GM12865 (cell line): ENCODE measurements at regions not wholly inside any gene's neighbourhood (a gene's known extent, or its start where the extent isn't known, plus 50 kb on each side); places are given as distances from the start of the nearest gene placed in this dataset.

Source experiments
- DNase-seq: peaks from one replicate; pipeline ENCODE4 v3.0.0; 2010; ENCODE audit warnings: low read depth
- H3K4me3 ChIP-seq: 2 replicates; pipeline ENCODE4 v1.5.1; 2011; ENCODE audit warnings: mild to moderate bottlenecking, low read depth, low read length, control low read depth
- TF ChIP-seq, protein P1 (sequence below): IDR thresholded peaks from 2 replicates; pipeline ENCODE4 v1.5.1; 2011; ENCODE audit warnings: low read length, control low read depth, low read depth, inconsistent platforms; ENCODE audit not compliant: insufficient read depth; ENCODE audit errors: missing control alignments

DNA sequence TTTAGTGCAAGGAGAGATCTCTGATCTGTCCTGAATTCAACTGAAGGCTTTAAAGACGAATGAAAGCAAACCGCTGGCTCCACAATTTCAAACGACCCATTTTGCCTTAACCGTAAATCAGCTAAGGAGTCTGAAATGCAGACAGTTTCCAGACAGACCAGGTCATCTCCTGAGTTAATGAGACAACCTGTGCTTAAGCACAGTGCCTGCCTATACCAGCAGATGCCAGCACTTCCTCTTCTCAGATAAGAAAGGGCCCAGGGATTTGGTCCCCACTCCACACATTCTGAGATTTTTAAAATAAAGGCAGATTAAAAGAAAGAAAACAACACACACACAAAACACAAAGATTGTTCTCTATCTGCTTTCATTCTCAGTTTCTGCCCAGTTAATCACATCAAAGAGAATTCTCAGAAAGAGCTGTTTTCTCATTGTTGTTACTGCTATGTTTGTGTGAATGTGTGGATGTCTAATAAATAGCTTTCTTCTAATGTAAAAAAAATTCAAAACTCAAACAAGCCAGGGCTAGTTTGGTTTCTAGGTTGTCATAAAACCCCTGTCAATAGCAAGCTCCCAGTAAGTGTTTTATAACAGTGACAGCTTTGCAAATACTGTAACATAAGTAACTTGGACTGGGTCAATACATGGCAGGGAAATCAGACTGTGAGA, 157.7 kb upstream of the SLC24A2 start:
- peak; percentile 55 for DNase-seq
- no peak overlapping the region for H3K4me3 ChIP-seq
- TF ChIP-seq, protein P1, sequence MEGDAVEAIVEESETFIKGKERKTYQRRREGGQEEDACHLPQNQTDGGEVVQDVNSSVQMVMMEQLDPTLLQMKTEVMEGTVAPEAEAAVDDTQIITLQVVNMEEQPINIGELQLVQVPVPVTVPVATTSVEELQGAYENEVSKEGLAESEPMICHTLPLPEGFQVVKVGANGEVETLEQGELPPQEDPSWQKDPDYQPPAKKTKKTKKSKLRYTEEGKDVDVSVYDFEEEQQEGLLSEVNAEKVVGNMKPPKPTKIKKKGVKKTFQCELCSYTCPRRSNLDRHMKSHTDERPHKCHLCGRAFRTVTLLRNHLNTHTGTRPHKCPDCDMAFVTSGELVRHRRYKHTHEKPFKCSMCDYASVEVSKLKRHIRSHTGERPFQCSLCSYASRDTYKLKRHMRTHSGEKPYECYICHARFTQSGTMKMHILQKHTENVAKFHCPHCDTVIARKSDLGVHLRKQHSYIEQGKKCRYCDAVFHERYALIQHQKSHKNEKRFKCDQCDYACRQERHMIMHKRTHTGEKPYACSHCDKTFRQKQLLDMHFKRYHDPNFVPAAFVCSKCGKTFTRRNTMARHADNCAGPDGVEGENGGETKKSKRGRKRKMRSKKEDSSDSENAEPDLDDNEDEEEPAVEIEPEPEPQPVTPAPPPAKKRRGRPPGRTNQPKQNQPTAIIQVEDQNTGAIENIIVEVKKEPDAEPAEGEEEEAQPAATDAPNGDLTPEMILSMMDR, result peak; percentile 50

DNA sequence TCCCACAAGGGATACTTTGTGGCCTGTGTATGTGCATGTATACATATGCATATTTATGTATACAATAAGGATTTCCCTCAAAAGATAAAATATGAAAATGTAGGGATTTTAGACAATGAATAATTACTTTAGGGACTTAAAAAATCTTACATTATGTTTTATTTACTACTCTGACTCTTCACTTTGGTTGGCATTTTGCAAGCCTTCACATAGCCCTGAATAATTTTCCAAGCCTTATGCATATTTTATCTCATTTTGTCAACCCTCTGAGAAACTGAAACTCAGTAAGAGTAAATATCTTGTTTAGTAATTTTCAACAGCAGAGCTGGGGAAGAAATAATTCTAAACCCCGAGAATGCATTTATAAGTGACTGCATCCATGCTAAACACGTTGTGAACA, 153.0 kb upstream of the SLC24A2 start:
- no peak overlapping the region for H3K4me3 ChIP-seq
- no peak for DNase-seq
- TF ChIP-seq, protein P1, result no peak

DNA sequence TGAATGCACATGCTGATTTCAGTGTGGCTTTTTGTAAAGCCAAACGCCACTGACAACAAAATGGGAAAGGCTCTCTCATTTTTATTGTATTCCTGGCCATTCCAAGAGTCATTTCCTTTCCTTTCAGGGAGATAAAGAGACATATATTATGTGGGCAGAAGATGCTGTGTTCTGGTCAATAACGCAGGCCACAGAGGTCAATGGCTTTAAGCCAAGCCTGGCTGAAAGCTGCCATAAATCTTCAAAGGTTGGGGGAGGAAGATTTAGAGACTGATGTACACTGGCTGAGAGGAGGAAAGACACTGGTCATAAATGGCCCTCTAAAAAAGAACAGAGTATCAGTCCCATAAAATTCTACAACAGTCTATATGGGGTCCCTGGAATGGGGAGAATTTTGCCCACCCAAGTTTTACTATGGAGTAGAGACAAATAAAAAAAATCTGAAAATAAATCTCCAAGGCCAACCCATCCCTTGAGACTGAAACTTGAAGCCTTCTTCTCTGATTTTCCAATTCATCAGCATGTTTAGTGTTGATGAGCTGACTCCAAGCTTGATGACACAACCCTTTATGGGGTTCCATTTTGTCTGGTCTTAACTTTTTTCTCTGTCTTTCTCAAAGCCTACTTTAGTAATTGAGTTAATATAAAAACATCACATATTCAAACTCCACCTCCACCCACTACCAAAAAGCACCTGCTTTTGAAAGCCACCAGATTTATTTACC, 152.1 kb upstream of the SLC24A2 start:
- DNase-seq, result no peak
- TF ChIP-seq, protein P1, result no peak

DNA sequence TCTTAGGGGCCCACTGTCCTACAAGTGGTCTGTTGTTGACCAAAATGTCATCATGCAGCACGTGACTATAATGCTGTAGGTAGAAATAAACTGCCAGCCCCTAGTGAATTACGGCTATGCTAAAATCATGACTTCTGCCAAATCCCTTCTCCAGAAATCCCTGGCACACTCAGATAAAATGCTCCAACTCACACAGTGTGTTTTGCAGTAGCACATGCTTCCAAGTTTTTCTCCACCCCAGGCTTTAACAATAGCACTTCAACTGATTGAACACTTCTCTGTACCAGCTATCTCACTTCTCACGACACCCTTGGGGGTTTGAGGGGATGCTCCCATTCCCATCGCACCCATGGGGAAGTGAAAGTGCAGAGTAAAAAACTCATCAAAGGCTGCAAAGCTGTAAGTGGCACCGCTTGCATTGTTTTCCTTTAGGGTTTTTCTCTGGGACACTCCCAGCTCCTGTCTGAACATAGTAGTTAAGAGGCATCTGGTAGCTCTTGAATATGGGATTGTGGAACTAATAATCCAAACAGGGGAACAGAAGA, 151.0 kb upstream of the SLC24A2 start:
- TF ChIP-seq, protein P1, result no peak
- no peak for DNase-seq

More for the DNA sequence above, 152.1 kb upstream of the SLC24A2 start:
- no peak overlapping the region for H3K4me3 ChIP-seq

DNA sequence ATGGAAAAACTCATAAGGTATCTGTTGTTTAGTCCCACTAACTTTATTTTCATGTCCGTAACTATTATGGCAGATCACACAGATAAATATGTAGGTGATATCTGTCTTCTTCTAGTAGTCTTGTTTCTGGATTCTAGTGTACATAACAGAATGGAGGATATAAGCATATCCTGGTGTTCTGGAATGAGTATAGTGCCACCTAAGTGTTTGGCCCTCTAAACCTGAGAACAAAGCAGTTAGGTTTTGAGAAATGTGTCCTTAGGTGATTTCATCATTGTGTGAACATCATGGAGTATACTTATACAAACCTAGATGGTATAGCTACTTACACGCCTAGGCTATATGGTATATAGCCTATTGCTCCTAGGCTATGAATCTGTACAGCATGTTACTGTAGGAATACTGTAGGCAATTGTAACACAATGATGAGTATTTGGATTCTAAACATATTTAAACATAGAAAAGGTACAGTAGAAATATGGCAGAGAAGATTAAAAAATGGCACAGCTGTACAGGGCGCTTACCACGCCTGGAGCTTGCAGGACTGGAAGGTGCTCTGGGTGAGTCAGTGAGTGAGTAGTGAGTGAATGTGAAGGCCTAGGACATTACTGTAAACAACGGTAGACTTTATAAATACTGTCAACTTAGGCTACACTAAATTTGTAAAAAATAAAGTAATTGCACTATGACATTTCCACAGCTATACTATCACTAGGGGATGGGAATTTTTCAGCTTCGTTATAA, 150.3 kb upstream of the SLC24A2 start:
- TF ChIP-seq, protein P1, result no peak
- DNase-seq, result no peak
- no peak overlapping the region for H3K4me3 ChIP-seq

More for the DNA sequence above, 151.0 kb upstream of the SLC24A2 start:
- no peak overlapping the region for H3K4me3 ChIP-seq

DNA sequence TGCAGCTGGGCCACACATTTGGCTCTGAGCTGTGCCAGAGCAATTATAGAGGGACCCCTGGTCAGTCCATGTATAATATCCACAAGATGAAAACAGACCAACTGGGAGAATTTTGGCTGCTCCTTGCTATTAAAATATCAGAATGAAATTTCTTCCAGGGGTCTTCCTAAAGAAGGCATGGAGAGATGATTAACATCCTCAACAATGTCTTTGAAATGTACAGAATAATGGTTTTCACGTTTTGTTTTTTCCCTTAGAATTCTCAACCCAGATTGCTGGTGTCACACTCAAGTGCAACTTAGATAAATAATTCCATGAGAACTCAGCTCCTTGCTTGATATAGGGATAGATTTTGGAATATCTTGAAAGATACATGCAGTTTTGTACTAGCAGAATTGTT, 148.3 kb upstream of the SLC24A2 start:
- TF ChIP-seq, protein P1, result no peak
- no peak overlapping the region for H3K4me3 ChIP-seq

More for the DNA sequence above, 148.3 kb upstream of the SLC24A2 start:
- DNase-seq, result no peak
